ENCODE measurements at regions not wholly inside any gene's neighbourhood (a gene's known extent, or its start where the extent isn't known, plus 50 kb on each side); places are given as distances from the start of the nearest gene placed in this dataset.

DNA sequence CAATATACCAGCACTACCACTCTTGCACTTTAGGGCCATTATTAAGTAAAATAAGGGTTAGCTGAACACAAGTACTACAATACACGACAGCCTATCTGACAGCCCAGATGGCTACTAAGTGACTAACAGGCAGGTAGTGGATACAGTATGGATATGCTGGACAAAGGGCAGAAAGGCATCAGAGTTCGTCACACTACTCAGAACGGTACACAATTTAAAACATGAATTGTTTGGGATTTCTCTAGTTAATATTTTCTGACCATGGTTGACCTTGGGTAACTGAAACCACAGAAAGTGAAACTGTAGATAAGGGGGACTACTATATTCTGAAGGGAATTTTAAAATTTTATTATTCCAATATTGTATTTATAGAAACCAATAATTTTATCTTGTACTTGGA lies 101.3 kb upstream of the SKAP2 start:
- no peaks in the 10 kb centered on the region for H3K9me2 ChIP-seq (ENCODE audit: insufficient read depth, low read length)
- H2AFZ ChIP-seq (ENCODE audit: low read depth, low read length): no peak overlapping the region
- no peaks in the 10 kb centered on the region for H4K20me1 ChIP-seq (ENCODE audit: insufficient read depth)

GRCh38 chr7:26964156-26964808 lies 99.9 kb upstream of the SKAP2 start:
- Histone ChIP-seq H4K20me1 (ENCODE audit: insufficient read depth) (no peaks in the 10 kb centered on the region), H3K9me2 (ENCODE audit: insufficient read depth, low read length) (no peaks in the 10 kb centered on the region), H3K79me2 (replicated peaks; ENCODE audit: insufficient read depth, low read length) (no peaks in the 10 kb centered on the region), H3F3A (ENCODE audit: insufficient read depth, low read length, poor library complexity, severe bottlenecking) (no peaks in the 10 kb centered on the region), H3K27ac (ENCODE audit: low read length) (peak overlapping the region; percentile 7), H3K9ac (ENCODE audit: low read length) (no peak overlapping the region), H3K4me2 (ENCODE audit: low read length) (no peak overlapping the region), H2AFZ (ENCODE audit: low read depth, low read length) (no peak overlapping the region), H3K27me3 (ENCODE audit: insufficient read depth, low read depth, low read length) (no peaks in the 10 kb centered on the region), H3K36me3 (ENCODE audit: insufficient read depth, low read length) (no peaks in the 10 kb centered on the region), H3K9me3 (ENCODE audit: low read length) (no peaks in the 10 kb centered on the region), H3K4me3 (ENCODE audit: low read length) (no peak overlapping the region)
- TF ChIP-seq POLR2AphosphoS5 (IDR thresholded peaks at IDR 0.05) (peak; percentile 70), EP300 (conservative IDR thresholded peaks at IDR 0.05; ENCODE audit: poor library complexity, severe bottlenecking) (peak; percentile 93), TAF1 (IDR thresholded peaks at IDR 0.05; ENCODE audit: low read depth) (no peak)

More for the DNA sequence above, 101.3 kb upstream of the SKAP2 start:
- Histone ChIP-seq H3K79me2 (replicated peaks; ENCODE audit: insufficient read depth, low read length) (no peaks in the 10 kb centered on the region), H3K27me3 (ENCODE audit: insufficient read depth, low read depth, low read length) (no peaks in the 10 kb centered on the region), H3K4me2 (ENCODE audit: low read length) (no peak overlapping the region), H3K4me3 (ENCODE audit: low read length) (no peak overlapping the region), H3F3A (ENCODE audit: insufficient read depth, low read length, poor library complexity, severe bottlenecking) (no peaks in the 10 kb centered on the region), H3K36me3 (ENCODE audit: insufficient read depth, low read length) (no peaks in the 10 kb centered on the region), H3K9ac (ENCODE audit: low read length) (no peak overlapping the region), H3K27ac (ENCODE audit: low read length) (no peak overlapping the region), H3K9me3 (ENCODE audit: low read length) (no peaks in the 10 kb centered on the region)
- TF ChIP-seq, protein P1, sequence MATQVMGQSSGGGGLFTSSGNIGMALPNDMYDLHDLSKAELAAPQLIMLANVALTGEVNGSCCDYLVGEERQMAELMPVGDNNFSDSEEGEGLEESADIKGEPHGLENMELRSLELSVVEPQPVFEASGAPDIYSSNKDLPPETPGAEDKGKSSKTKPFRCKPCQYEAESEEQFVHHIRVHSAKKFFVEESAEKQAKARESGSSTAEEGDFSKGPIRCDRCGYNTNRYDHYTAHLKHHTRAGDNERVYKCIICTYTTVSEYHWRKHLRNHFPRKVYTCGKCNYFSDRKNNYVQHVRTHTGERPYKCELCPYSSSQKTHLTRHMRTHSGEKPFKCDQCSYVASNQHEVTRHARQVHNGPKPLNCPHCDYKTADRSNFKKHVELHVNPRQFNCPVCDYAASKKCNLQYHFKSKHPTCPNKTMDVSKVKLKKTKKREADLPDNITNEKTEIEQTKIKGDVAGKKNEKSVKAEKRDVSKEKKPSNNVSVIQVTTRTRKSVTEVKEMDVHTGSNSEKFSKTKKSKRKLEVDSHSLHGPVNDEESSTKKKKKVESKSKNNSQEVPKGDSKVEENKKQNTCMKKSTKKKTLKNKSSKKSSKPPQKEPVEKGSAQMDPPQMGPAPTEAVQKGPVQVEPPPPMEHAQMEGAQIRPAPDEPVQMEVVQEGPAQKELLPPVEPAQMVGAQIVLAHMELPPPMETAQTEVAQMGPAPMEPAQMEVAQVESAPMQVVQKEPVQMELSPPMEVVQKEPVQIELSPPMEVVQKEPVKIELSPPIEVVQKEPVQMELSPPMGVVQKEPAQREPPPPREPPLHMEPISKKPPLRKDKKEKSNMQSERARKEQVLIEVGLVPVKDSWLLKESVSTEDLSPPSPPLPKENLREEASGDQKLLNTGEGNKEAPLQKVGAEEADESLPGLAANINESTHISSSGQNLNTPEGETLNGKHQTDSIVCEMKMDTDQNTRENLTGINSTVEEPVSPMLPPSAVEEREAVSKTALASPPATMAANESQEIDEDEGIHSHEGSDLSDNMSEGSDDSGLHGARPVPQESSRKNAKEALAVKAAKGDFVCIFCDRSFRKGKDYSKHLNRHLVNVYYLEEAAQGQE (IDR thresholded peaks at IDR 0.05; ENCODE audit: borderline replicate concordance): no peak
- TF ChIP-seq CTCF (IDR thresholded peaks at IDR 0.05; ENCODE audit: poor library complexity, severe bottlenecking) (no peak), RAD21 (conservative IDR thresholded peaks at IDR 0.05) (no peak), EP300 (conservative IDR thresholded peaks at IDR 0.05; ENCODE audit: poor library complexity, severe bottlenecking) (no peak), POLR2AphosphoS5 (IDR thresholded peaks at IDR 0.05) (no peak), SMC3 (conservative IDR thresholded peaks at IDR 0.05; ENCODE audit: poor library complexity) (no peak), MXI1 (conservative IDR thresholded peaks at IDR 0.05; ENCODE audit: poor library complexity, severe bottlenecking) (no peak), TAF1 (IDR thresholded peaks at IDR 0.05; ENCODE audit: low read depth) (no peak), EZH2 (IDR thresholded peaks at IDR 0.05; ENCODE audit: borderline replicate concordance, insufficient read depth, low read length, poor library complexity, severe bottlenecking) (no peak)
